ENCODE measurements at regions not wholly inside any gene's neighbourhood (a gene's known extent, or its start where the extent isn't known, plus 50 kb on each side); places are given as distances from the start of the nearest gene placed in this dataset.

DNA sequence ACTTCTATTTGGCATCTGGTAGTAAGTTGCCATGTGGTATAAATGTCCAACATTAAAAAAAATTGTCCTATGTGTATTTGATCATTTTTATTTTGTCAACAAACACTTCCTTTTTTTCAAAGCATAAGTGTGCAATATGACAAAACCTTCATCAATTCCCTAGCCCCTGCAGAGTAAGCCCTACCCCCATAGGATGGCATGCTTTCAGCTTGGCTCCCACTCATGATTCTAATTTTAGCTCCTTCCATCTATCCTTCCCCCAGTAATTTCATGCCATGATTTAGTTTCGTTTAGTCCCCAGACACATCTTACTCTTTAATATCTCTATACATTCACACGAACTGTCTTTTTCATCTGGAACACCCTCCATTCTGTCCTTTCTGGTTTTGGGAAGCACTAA is 250.6 kb upstream of the RAG2 start:
- TF ChIP-seq, protein P1, sequence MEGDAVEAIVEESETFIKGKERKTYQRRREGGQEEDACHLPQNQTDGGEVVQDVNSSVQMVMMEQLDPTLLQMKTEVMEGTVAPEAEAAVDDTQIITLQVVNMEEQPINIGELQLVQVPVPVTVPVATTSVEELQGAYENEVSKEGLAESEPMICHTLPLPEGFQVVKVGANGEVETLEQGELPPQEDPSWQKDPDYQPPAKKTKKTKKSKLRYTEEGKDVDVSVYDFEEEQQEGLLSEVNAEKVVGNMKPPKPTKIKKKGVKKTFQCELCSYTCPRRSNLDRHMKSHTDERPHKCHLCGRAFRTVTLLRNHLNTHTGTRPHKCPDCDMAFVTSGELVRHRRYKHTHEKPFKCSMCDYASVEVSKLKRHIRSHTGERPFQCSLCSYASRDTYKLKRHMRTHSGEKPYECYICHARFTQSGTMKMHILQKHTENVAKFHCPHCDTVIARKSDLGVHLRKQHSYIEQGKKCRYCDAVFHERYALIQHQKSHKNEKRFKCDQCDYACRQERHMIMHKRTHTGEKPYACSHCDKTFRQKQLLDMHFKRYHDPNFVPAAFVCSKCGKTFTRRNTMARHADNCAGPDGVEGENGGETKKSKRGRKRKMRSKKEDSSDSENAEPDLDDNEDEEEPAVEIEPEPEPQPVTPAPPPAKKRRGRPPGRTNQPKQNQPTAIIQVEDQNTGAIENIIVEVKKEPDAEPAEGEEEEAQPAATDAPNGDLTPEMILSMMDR (IDR thresholded peaks at IDR 0.05; ENCODE audit: low read depth, low read length) = no peak
- H3K4me3 ChIP-seq (ENCODE audit: low read depth, low read length) = no peak overlapping the region

DNA sequence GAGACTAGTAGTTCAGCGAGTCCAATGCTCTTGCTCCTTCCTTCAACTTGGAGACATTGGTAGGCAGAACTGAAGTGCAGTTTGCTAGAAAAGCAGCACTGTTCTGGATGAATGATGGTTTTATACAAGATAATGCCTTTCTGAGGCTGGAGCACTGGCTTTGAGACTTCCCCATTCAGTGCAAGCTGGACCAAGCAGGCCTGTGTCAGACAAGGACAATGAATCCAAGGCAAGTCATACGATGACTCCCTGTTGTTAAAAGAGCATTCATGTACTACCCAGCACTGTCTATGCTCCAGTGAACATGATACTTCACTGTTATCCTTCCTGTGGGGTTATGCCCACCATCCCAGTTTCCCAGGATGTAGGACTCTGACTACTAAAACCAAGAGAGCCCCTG is 242.3 kb upstream of the RAG2 start:
- TF ChIP-seq, protein P1 (IDR thresholded peaks at IDR 0.05; ENCODE audit: low read depth, low read length) = no peak
- no peak overlapping the region for H3K4me3 ChIP-seq (ENCODE audit: low read depth, low read length)

DNA sequence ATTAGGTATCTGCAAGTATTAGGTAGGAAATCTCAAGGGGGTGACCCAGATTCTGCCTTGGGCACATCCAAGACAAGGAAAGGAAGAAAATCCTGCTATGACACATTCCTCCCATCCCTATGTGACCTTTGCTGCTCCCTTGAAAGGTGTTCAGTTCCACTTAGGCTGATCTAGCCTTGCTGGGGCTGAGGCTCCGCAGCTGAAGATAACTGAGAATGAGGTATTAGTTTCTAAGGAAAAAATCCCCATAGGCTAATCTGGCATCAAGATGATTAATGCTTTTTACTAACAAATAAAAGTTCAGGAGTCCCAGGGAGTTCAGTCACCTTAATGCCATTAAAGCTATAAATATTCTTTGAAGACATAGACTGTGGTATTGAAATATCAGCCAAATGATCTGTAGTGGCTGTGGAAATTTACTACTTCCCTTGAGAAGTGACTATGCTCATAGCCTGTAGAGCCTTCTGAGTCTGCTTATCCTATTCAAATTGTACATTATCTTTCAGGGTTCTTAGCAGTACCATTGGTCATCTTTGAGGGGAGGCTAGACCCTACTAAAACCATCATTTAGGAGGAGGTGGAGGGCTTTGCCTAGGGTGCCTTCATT is 239.9 kb upstream of the RAG2 start:
- TF ChIP-seq, protein P1 (IDR thresholded peaks at IDR 0.05; ENCODE audit: low read depth, low read length) = no peak
- H3K4me3 ChIP-seq (ENCODE audit: low read depth, low read length) = no peak overlapping the region

DNA sequence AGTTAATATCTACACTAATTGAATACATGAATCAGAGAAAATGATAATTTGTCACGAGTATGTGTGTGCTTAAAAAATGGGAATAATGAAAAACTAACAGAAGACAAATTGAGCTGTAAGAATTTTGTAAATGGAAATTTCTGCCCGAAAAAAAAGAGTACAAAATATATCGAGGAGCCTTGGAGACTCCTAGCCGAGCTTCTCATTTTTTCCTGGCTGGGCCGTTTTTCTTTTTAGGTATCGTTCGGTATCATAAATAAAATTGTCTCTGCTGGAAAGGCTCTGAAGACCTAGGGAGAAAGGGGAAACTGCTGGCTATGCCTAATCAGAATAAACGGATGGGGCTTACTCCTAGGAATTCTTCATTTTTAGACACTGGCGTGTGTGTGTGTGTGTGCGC is 227.2 kb upstream of the RAG2 start:
- no peak overlapping the region for H3K4me3 ChIP-seq (ENCODE audit: low read depth, low read length)
- TF ChIP-seq, protein P1 (IDR thresholded peaks at IDR 0.05; ENCODE audit: low read depth, low read length) = no peak

DNA sequence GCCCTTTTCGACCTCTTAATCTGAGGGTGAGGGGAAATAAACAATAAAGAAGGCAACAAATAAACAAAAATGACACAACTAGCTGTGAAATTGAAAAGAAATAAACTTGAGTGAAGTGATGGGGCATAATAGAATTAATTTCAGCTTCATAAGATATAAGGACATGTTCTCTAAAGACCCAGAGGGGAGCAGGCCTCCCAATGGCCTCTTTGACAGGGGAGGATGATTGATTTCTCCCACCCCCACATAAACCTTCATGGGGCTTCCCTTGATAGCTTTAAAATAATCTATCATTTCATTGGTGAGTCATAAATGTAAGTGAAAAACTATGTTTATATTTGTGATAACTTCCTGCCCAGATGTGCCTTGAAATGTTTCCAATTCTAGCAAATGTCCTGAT is 226.3 kb upstream of the RAG2 start:
- TF ChIP-seq, protein P1 (IDR thresholded peaks at IDR 0.05; ENCODE audit: low read depth, low read length) = no peak
- H3K4me3 ChIP-seq (ENCODE audit: low read depth, low read length) = no peak overlapping the region

DNA sequence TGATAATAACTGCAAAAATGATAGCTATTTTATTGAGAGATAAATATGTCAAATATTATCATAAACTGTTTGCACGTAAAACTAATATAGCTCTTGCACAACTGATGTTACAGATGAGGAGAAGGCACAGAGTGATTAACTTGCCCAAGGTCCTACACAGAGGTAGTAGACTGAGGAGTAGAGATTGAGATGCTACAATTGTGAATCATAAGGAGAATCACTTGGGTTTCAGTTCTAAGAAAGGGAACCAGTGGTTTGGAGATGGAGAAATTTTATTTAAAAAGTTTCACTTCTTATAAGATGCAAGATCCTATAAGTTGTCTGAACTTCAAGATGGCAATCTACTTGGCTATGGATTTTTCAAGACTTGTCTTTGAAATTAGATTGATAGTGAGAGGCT is 224.8 kb upstream of the RAG2 start:
- H3K4me3 ChIP-seq (ENCODE audit: low read depth, low read length) = no peak overlapping the region
- TF ChIP-seq, protein P1 (IDR thresholded peaks at IDR 0.05; ENCODE audit: low read depth, low read length) = no peak

DNA sequence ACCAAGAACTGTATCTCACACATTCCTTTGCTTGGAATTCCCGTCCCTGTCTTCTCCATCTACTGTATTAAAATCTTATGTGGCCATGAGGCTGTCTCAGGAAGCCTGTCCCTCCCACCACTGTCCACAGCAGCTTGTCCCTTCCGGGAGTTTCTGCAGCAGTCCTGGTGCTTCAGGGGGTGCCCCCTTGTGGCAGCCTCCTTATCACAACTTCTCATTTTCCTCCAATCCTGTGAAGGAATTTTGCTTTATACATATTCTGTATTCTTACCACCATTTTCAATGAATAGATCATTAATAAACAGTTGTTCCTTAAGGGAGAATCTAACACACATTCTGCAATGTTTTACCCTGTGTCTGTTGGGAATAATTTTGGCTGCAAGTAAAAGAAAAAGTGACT is 220.4 kb upstream of the RAG2 start:
- TF ChIP-seq, protein P1 (IDR thresholded peaks at IDR 0.05; ENCODE audit: low read depth, low read length) = no peak
- H3K4me3 ChIP-seq (ENCODE audit: low read depth, low read length) = no peak overlapping the region

Measured in WI38 (cell line).